ENCODE measurements at regions not wholly inside any gene's neighbourhood (a gene's known extent, or its start where the extent isn't known, plus 50 kb on each side); places are given as distances from the start of the nearest gene placed in this dataset.

GRCh38 chr2:64939332-64939917, 49.8 kb upstream of the SLC1A4 start:
- TF ChIP-seq CTCF (IDR thresholded peaks at IDR 0.05) (no peak), POLR2A (IDR thresholded peaks at IDR 0.05) (no peak), EP300 (IDR thresholded peaks at IDR 0.05) (no peak)
